ENCODE measurements at regions not wholly inside any gene's neighbourhood (a gene's known extent, or its start where the extent isn't known, plus 50 kb on each side); places are given as distances from the start of the nearest gene placed in this dataset.

DNA sequence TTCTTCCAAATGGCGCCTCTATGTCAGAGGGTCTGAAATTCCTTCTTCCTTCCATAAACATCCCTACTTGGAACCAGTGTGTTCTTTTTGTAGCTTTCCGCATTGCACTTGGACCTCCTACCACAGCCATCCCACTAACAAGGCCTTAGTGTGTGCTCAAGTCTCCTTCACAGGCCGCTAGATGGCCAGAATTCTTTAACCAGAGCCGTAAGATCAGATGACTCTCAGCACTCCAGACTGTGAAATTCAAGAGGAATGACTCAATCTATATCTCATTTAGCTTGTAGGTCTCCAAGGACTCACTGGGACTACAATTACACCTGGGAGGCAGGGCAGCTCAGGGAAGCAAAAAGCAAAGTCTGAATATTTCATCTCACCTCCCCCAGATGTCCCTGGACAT lies 298.9 kb downstream of the EIPR1 start:
- Mint-ChIP-seq H3K4me3 (no peak overlapping the region), H3K4me1 (ENCODE audit: low read depth) (no peaks in the 10 kb centered on the region), H3K9me3 (peaks cover 3% of the 10 kb centered on the region), H3K36me3 (ENCODE audit: low read depth) (no peaks in the 10 kb centered on the region), H3K27ac (no peak overlapping the region), H3K27me3 (peaks cover 22% of the 10 kb centered on the region)
- intact Hi-C loops (cut with DNase I, micrococcal nuclease): no loop called here
- H3K9me3 ChIP-seq (ENCODE audit: control insufficient read depth in 1 of 2, insufficient read depth in 1 of 2, low read length in 2 of 2): peaks cover 0 to 5% of the 10 kb centered on the region in 2 experiments
- H3K4me1 ChIP-seq (ENCODE audit: insufficient read depth, low read length): no peaks in the 10 kb centered on the region
- H3K4me3 ChIP-seq (ENCODE audit: low read length): no peak overlapping the region
- TF ChIP-seq, protein P1, sequence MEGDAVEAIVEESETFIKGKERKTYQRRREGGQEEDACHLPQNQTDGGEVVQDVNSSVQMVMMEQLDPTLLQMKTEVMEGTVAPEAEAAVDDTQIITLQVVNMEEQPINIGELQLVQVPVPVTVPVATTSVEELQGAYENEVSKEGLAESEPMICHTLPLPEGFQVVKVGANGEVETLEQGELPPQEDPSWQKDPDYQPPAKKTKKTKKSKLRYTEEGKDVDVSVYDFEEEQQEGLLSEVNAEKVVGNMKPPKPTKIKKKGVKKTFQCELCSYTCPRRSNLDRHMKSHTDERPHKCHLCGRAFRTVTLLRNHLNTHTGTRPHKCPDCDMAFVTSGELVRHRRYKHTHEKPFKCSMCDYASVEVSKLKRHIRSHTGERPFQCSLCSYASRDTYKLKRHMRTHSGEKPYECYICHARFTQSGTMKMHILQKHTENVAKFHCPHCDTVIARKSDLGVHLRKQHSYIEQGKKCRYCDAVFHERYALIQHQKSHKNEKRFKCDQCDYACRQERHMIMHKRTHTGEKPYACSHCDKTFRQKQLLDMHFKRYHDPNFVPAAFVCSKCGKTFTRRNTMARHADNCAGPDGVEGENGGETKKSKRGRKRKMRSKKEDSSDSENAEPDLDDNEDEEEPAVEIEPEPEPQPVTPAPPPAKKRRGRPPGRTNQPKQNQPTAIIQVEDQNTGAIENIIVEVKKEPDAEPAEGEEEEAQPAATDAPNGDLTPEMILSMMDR (IDR thresholded peaks at IDR 0.05): no peak
- ATAC-seq (ENCODE audit: poor library complexity) (no peak), DNase-seq (no peak)
- ChIA-PET POLR2A (no interaction called here), CTCF (no interaction called here)
- peaks cover 3 to 13% of the 10 kb centered on the region in 2 experiments for H3K27me3 ChIP-seq (ENCODE audit: control insufficient read depth in 1 of 2, insufficient read depth in 2 of 2, low read length in 2 of 2)
- H3K27ac ChIP-seq (ENCODE audit: low read depth in 1 of 2, low read length in 2 of 2): no peak overlapping the region
- H3K36me3 ChIP-seq (ENCODE audit: insufficient read depth, low read length): no peaks in the 10 kb centered on the region

DNA sequence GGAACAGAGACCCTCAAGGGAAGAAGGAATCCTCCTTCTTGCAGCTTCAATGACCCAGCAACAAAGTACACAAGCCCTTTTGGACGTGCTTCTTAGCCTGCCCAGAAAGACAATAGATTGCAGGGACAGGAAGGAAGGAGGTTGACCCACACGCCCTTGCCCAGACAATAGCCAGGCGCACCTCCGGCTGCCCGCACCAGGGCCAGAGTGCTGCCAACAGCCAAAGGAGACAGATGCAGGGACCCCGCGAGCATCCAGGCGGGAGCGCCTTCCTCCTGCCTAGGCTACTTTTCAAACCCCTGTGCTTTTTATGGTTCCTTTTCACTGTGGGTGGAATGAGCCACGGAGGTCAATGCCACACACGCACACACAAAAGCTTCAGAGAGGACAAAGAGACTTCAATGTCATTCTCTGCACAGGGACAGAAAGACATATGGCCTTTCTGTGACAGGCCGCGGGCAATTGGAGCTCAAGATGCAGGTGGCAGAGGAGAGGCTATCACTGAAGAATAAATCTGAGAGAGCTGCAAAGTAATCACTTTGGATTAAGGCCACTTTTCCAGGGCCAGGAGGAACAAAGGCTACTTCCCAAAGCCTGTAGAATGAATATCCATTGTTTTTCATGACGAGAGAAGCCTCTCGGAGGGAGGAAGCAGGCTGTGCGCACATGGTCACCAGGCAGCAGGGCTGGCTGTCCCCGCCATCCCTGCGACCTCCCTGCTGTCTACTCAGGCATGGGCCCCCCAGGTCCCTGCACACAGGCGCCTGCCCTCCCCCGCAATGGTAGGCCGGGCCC lies 300.6 kb downstream of the EIPR1 start:
- ATAC-seq (ENCODE audit: poor library complexity): no peak
- Mint-ChIP-seq H3K36me3 (ENCODE audit: low read depth) (no peaks in the 10 kb centered on the region), H3K4me3 (no peak overlapping the region), H3K9me3 (no peaks in the 10 kb centered on the region), H3K27me3 (peaks cover 16% of the 10 kb centered on the region), H3K27ac (no peak overlapping the region), H3K4me1 (ENCODE audit: low read depth) (no peaks in the 10 kb centered on the region)
- no peak for DNase-seq
- ChIA-PET POLR2A (no interaction called here), CTCF (no interaction called here)
- intact Hi-C loops (cut with DNase I, micrococcal nuclease): no loop called here
- Histone ChIP-seq H3K27me3 (ENCODE audit: control insufficient read depth in 1 of 2, insufficient read depth in 2 of 2, low read length in 2 of 2) (peaks cover 3 to 10% of the 10 kb centered on the region in 2 experiments), H3K9me3 (ENCODE audit: control insufficient read depth in 1 of 2, insufficient read depth in 1 of 2, low read length in 2 of 2) (peaks cover 0 to 5% of the 10 kb centered on the region in 2 experiments), H3K4me1 (ENCODE audit: insufficient read depth, low read length) (no peaks in the 10 kb centered on the region), H3K4me3 (ENCODE audit: low read length) (no peak overlapping the region), H3K36me3 (ENCODE audit: insufficient read depth, low read length) (no peaks in the 10 kb centered on the region), H3K27ac (ENCODE audit: low read depth in 1 of 2, low read length in 2 of 2) (no peak overlapping the region)
- TF ChIP-seq, protein P1 (IDR thresholded peaks at IDR 0.05): no peak

DNA sequence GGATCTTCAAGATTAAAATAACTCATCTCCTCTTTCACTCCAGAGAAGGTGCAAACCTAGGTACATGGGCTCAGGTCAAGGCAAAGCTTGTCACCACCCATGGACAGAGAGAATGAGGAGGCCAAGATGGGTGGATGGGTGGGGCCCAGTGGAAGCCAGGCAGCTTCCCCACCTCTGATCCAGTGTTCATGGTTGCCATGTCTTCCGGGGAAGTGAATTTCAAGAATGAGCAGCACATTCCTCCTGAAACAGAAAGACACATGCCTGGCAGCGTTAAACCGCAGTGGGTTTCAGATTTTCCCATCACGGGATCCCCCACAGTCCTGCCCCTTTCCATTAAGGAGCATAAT lies 301.7 kb downstream of the EIPR1 start:
- Histone ChIP-seq H3K4me1 (ENCODE audit: insufficient read depth, low read length) (no peaks in the 10 kb centered on the region), H3K27me3 (ENCODE audit: control insufficient read depth in 1 of 2, insufficient read depth in 2 of 2, low read length in 2 of 2) (peaks cover 3 to 10% of the 10 kb centered on the region in 2 experiments), H3K9me3 (ENCODE audit: control insufficient read depth in 1 of 2, insufficient read depth in 1 of 2, low read length in 2 of 2) (peaks cover 0 to 5% of the 10 kb centered on the region in 2 experiments), H3K27ac (ENCODE audit: low read depth in 1 of 2, low read length in 2 of 2) (no peak overlapping the region), H3K4me3 (ENCODE audit: low read length) (no peak overlapping the region), H3K36me3 (ENCODE audit: insufficient read depth, low read length) (no peaks in the 10 kb centered on the region)
- Mint-ChIP-seq H3K4me1 (ENCODE audit: low read depth) (no peaks in the 10 kb centered on the region), H3K9me3 (no peaks in the 10 kb centered on the region), H3K27me3 (peaks cover 13% of the 10 kb centered on the region), H3K27ac (no peak overlapping the region), H3K4me3 (no peak overlapping the region), H3K36me3 (ENCODE audit: low read depth) (no peaks in the 10 kb centered on the region)
- TF ChIP-seq, protein P1 (IDR thresholded peaks at IDR 0.05): no peak
- DNase-seq: no peak
- intact Hi-C loops (cut with DNase I, micrococcal nuclease): no loop called here
- POLR2A ChIA-PET: no interaction called here
- CTCF ChIA-PET: no interaction called here
- ATAC-seq (ENCODE audit: poor library complexity): no peak

All from CD4-positive, alpha-beta T cell (primary cell).